DMS153 treated with DMSO at 0.1 percent for 48 hours (cell line): ENCODE measurements at regions not wholly inside any gene's neighbourhood (a gene's known extent, or its start where the extent isn't known, plus 50 kb on each side); places are given as distances from the start of the nearest gene placed in this dataset.
"Not testable (repeated sequence)": the region's sequence is repeated elsewhere in the genome, so short reads cannot be mapped to it uniquely, and the experiment has no call there.

ENCODE experiments used
- DNase-seq: peaks from one replicate; lab custom pipeline; 2025; ENCODE audit not compliant: unreplicated experiment; lab: John Stamatoyannopoulos, UW

GRCh38 chr13:58876473-58876872 lies 1244.9 kb downstream of the PCDH17 start:
- no peak for DNase-seq

GRCh38 chr13:58879114-58879513 lies 1247.6 kb downstream of the PCDH17 start:
- DNase-seq = no peak

- no peak for DNase-seq
Observed at GRCh38 chr13:58882516-58882915, 1251.0 kb downstream of the PCDH17 start.

- no peak for DNase-seq
Observed at GRCh38 chr13:58883405-58883804, 1251.9 kb downstream of the PCDH17 start.

GRCh38 chr13:58884353-58885209 lies 1253.0 kb downstream of the PCDH17 start:
- no peak for DNase-seq

GRCh38 chr13:58889474-58889873 lies 1257.9 kb downstream of the PCDH17 start:
- DNase-seq = no peak

GRCh38 chr13:58893396-58893795 lies 1261.9 kb downstream of the PCDH17 start:
- DNase-seq = no peak

- DNase-seq = no peak
Observed at GRCh38 chr13:58906329-58907007, 1257.3 kb downstream of the DIAPH3 start.

- no peak for DNase-seq
Observed at GRCh38 chr13:58907347-58907746, 1256.4 kb downstream of the DIAPH3 start.

GRCh38 chr13:58908019-58908679 lies 1255.6 kb downstream of the DIAPH3 start:
- no peak for DNase-seq

- no peak for DNase-seq
Observed at GRCh38 chr13:58919551-58919950, 1244.2 kb downstream of the DIAPH3 start.

- DNase-seq = no peak
Observed at GRCh38 chr13:58921129-58921528, 1242.6 kb downstream of the DIAPH3 start.

GRCh38 chr13:58926858-58927257 lies 1236.9 kb downstream of the DIAPH3 start:
- DNase-seq = no peak

GRCh38 chr13:58933475-58933874 lies 1230.3 kb downstream of the DIAPH3 start:
- no peak for DNase-seq

GRCh38 chr13:58935689-58936088 lies 1228.0 kb downstream of the DIAPH3 start:
- no peak for DNase-seq

GRCh38 chr13:58946274-58946673 lies 1217.5 kb downstream of the DIAPH3 start:
- no peak for DNase-seq

- DNase-seq = no peak
Observed at GRCh38 chr13:58949646-58950045, 1214.1 kb downstream of the DIAPH3 start.

GRCh38 chr13:58950911-58951310 lies 1212.8 kb downstream of the DIAPH3 start:
- DNase-seq = no peak

GRCh38 chr13:58953638-58954037 lies 1210.1 kb downstream of the DIAPH3 start:
- DNase-seq = no peak

- DNase-seq = no peak
Observed at GRCh38 chr13:58955546-58956385, 1208.0 kb downstream of the DIAPH3 start.

GRCh38 chr13:58958097-58958496 lies 1205.6 kb downstream of the DIAPH3 start:
- DNase-seq = not testable (repeated sequence)
